GM23338 (cell line): ENCODE measurements at regions not wholly inside any gene's neighbourhood (a gene's known extent, or its start where the extent isn't known, plus 50 kb on each side); places are given as distances from the start of the nearest gene placed in this dataset.

ENCODE experiments used
- ATAC-seq: fragments of 200-7000 bp; cut with Tn5 transposase; 3 replicates; pipeline ENCODE4 v1.9.1; 2020
- DNase-seq: peaks from one replicate; pipeline ENCODE4 v3.0.0-alpha.2; 2015; ENCODE audit warnings: low spot score
- H2AFZ ChIP-seq: fragments of 200-600 bp; sonication (generic); 2 replicates; pipeline ENCODE4 v1.8.0; 2016; ENCODE audit warnings: antibody characterized with exemption, mild to moderate bottlenecking, moderate library complexity
- H3F3A ChIP-seq: fragments of 200-600 bp; sonication (generic); replicated peaks from 2 replicates; pipeline ENCODE4 v1.8.0; 2017; ENCODE audit warnings: antibody characterized with exemption, mixed run types, low read depth
- H3K27ac ChIP-seq: fragments of 200-600 bp; sonication (generic); 2 replicates; pipeline ENCODE4 v1.6.1; 2016; ENCODE audit warnings: low read depth
- H3K27me3 ChIP-seq: fragments of 200-600 bp; sonication (generic); 2 replicates; pipeline ENCODE4 v1.8.0; 2016; ENCODE audit warnings: mild to moderate bottlenecking, mixed run types, moderate library complexity; ENCODE audit not compliant: insufficient read depth
- H3K36me3 ChIP-seq: fragments of 200-600 bp; sonication (generic); 2 replicates; pipeline ENCODE4 v1.8.0; 2016; ENCODE audit warnings: mild to moderate bottlenecking; ENCODE audit not compliant: insufficient read depth
- H3K4me1 ChIP-seq: fragments of 200-600 bp; sonication (generic); 2 replicates; pipeline ENCODE4 v1.8.0; 2016; ENCODE audit warnings: mild to moderate bottlenecking, moderate library complexity; ENCODE audit not compliant: insufficient read depth
- H3K4me2 ChIP-seq: fragments of 200-600 bp; sonication (generic); 2 replicates; pipeline ENCODE4 v1.7.1; 2017; ENCODE audit warnings: mixed run types
- H3K4me3 ChIP-seq: fragments of 200-600 bp; sonication (generic); 2 replicates; pipeline ENCODE4 v1.6.1; 2016; ENCODE audit warnings: mixed run types
- H3K79me2 ChIP-seq: fragments of 200-600 bp; sonication (generic); replicated peaks from 2 replicates; pipeline ENCODE4 v1.8.0; 2017; ENCODE audit warnings: mild to moderate bottlenecking; ENCODE audit not compliant: insufficient read depth
- H3K9me2 ChIP-seq: fragments of 200-600 bp; sonication (generic); 2 replicates; pipeline ENCODE4 v1.8.0; 2017; ENCODE audit not compliant: insufficient read depth
- H4K20me1 ChIP-seq: fragments of 200-600 bp; sonication (generic); replicated peaks from 2 replicates; pipeline ENCODE4 v1.8.0; 2017; ENCODE audit warnings: mild to moderate bottlenecking; ENCODE audit not compliant: insufficient read depth
- H3K27ac Mint-ChIP-seq: 2 replicates; pipeline ENCODE4 v1.8.0; 2020; ENCODE audit warnings: inconsistent platforms, mild to moderate bottlenecking, moderate library complexity, mixed read lengths
- H3K27me3 Mint-ChIP-seq: 3 replicates; pipeline ENCODE4 v1.8.0; 2022; ENCODE audit warnings: low read depth, mild to moderate bottlenecking, moderate library complexity, mixed read lengths, inconsistent platforms; ENCODE audit not compliant: insufficient read depth, poor library complexity
- H3K36me3 Mint-ChIP-seq: 3 replicates; pipeline ENCODE4 v1.8.0; 2021; ENCODE audit warnings: low read depth, mild to moderate bottlenecking, inconsistent platforms, moderate library complexity, mixed read lengths
- H3K4me1 Mint-ChIP-seq: 3 replicates; pipeline ENCODE4 v1.8.0; 2020; ENCODE audit warnings: mild to moderate bottlenecking, inconsistent platforms, mixed read lengths
- H3K4me3 Mint-ChIP-seq: 3 replicates; pipeline ENCODE4 v1.8.0; 2021; ENCODE audit warnings: moderate library complexity, mild to moderate bottlenecking, inconsistent platforms, mixed read lengths
- H3K9me3 Mint-ChIP-seq: 3 replicates; pipeline ENCODE4 v1.8.0; 2020; ENCODE audit warnings: moderate library complexity, mild to moderate bottlenecking, inconsistent platforms, mixed read lengths
- CREB1 ChIP-seq: fragments of 250-450 bp; sonication (Bioruptor Pico); IDR thresholded peaks from 2 replicates; pipeline ENCODE4 v1.5.0; 2020; ENCODE audit warnings: low read depth, mild to moderate bottlenecking, moderate library complexity
- EZH2 ChIP-seq: fragments of 200-600 bp; sonication (generic); IDR thresholded peaks from one replicate; pipeline ENCODE4 v1.8.0; 2017; ENCODE audit warnings: antibody characterized with exemption, mild to moderate bottlenecking, low read depth; ENCODE audit not compliant: unreplicated experiment
- EZH2phosphoT487 ChIP-seq: fragments of 200-600 bp; sonication (generic); IDR thresholded peaks from one replicate; pipeline ENCODE4 v1.8.1; 2018; ENCODE audit warnings: antibody characterized with exemption; ENCODE audit not compliant: unreplicated experiment
- JUNB ChIP-seq: IDR thresholded peaks from one replicate; pipeline ENCODE4 v1.6.1; 2016; ENCODE audit warnings: antibody characterized with exemption; ENCODE audit not compliant: unreplicated experiment
- NANOG ChIP-seq: IDR thresholded peaks from 2 replicates; pipeline ENCODE4 v1.6.1; 2016; ENCODE audit warnings: antibody characterized with exemption, borderline replicate concordance
- POLR2AphosphoS5 ChIP-seq: IDR thresholded peaks from 2 replicates; pipeline ENCODE4 v1.6.1; 2016; ENCODE audit warnings: antibody characterized with exemption, low read depth
- STAT1 ChIP-seq: IDR thresholded peaks from one replicate; pipeline ENCODE4 v1.6.1; 2016; ENCODE audit warnings: antibody characterized with exemption; ENCODE audit not compliant: unreplicated experiment
- ZNF114 ChIP-seq: fragments of 250-450 bp; sonication (Bioruptor Pico); IDR thresholded peaks from 2 replicates; pipeline ENCODE4 v1.5.0; 2020; ENCODE audit warnings: mild to moderate bottlenecking, moderate library complexity
- ZNF331 ChIP-seq: fragments of 250-450 bp; sonication (Bioruptor Pico); IDR thresholded peaks from 2 replicates; pipeline ENCODE4 v1.5.0; 2020; ENCODE audit warnings: low read depth, mild to moderate bottlenecking, moderate library complexity
- TF ChIP-seq, protein P1 (sequence below): IDR thresholded peaks from one replicate; pipeline ENCODE4 v1.6.1; 2018; ENCODE audit warnings: antibody characterized with exemption; ENCODE audit not compliant: unreplicated experiment
- TF ChIP-seq, protein P2 (sequence below), 2 experiments: fragments of 200-600 bp in 1 of 2; sonication (generic) in 1 of 2; conservative IDR thresholded peaks; 2 replicates each; pipeline versions ENCODE4 v1.5.1 to v1.6.1; 2016 to 2017; ENCODE audit warnings: antibody characterized with exemption in 2 of 2, low read depth in 2 of 2, mild to moderate bottlenecking in 2 of 2, moderate library complexity in 1 of 2
- TF ChIP-seq, protein P3 (sequence below): IDR thresholded peaks from 2 replicates; pipeline ENCODE4 v1.6.1; 2016; ENCODE audit warnings: antibody characterized with exemption

DNA sequence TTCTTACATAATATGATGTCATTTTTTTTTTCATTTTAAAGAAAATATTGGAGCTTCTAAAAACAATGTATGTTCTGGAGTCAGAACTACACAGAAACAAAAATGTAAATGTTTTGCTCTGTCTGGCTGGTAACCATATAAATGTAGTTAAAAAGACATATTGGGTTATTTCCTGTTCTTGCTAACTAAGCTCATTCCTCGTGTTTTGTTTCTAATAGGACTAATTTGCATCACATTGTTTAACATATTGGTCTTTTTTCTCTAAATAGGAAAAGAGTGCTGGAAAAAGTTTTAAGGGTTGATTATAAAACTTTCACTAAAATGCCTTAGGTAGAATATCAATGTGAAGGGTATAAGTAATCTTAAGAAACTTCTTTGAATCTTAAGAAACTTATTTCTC is 221.3 kb downstream of the SLC6A15 start:
- DNase-seq (peak; percentile 35), ATAC-seq (no peak)
- H3K9me3 Mint-ChIP-seq: no peaks in the 10 kb centered on the region; the same call in 2 of the 3 replicates
- Histone ChIP-seq H3K4me1 (peaks cover 38% of the 10 kb centered on the region), H3K9me2 (no peaks in the 10 kb centered on the region), H3K4me3 (peak overlapping the region; percentile 7; the same call in 1 of the 2 replicates), H3K79me2 (peaks cover 32% of the 10 kb centered on the region), H3K4me2 (peak overlapping the region; percentile 81), H3K27ac (peak overlapping the region; percentile 94), H4K20me1 (no peaks in the 10 kb centered on the region), H3K27me3 (no peaks in the 10 kb centered on the region), H3F3A (no peaks in the 10 kb centered on the region), H3K36me3 (no peaks in the 10 kb centered on the region), H2AFZ (no peak overlapping the region)
- peaks cover 43% of the 10 kb centered on the region for H3K4me1 Mint-ChIP-seq
- peak overlapping the region; percentile 34; the same call in 1 of the 3 replicates for H3K4me3 Mint-ChIP-seq
- peaks cover 6% of the 10 kb centered on the region; the same call in 2 of the 3 replicates for H3K36me3 Mint-ChIP-seq
- H3K27ac Mint-ChIP-seq: peak overlapping the region; percentile 90
- H3K27me3 Mint-ChIP-seq: no peaks in the 10 kb centered on the region
- TF ChIP-seq EZH2 (no peak), NANOG (peak; percentile 86), JUNB (no peak)

DNA sequence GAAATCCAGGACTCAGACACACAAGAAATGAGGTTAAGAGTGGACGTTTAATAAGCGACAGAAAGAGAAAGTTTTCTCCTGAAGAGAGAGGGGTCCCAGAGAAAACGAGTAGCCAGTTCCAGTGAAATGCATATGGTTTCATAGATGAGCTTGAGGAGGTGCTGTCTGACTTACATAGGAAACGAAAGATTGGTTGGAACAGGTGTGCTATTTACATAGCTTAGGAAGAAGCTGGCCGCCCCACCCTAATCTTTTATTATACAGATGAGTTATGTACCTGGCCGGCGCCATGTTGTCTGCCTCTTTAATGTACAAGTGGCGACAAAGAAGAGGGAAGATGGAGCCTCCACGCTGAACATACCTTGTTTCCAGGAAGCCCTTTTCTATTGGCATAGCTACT is 223.0 kb downstream of the SLC6A15 start:
- H3K4me3 Mint-ChIP-seq: peak overlapping the region; percentile 79
- TF ChIP-seq CREB1 (CRISPR knock-in tag): no peak
- TF ChIP-seq JUNB: no peak
- peak; percentile 63; the same call in 1 of the 2 replicates for TF ChIP-seq NANOG
- TF ChIP-seq, protein P1, sequence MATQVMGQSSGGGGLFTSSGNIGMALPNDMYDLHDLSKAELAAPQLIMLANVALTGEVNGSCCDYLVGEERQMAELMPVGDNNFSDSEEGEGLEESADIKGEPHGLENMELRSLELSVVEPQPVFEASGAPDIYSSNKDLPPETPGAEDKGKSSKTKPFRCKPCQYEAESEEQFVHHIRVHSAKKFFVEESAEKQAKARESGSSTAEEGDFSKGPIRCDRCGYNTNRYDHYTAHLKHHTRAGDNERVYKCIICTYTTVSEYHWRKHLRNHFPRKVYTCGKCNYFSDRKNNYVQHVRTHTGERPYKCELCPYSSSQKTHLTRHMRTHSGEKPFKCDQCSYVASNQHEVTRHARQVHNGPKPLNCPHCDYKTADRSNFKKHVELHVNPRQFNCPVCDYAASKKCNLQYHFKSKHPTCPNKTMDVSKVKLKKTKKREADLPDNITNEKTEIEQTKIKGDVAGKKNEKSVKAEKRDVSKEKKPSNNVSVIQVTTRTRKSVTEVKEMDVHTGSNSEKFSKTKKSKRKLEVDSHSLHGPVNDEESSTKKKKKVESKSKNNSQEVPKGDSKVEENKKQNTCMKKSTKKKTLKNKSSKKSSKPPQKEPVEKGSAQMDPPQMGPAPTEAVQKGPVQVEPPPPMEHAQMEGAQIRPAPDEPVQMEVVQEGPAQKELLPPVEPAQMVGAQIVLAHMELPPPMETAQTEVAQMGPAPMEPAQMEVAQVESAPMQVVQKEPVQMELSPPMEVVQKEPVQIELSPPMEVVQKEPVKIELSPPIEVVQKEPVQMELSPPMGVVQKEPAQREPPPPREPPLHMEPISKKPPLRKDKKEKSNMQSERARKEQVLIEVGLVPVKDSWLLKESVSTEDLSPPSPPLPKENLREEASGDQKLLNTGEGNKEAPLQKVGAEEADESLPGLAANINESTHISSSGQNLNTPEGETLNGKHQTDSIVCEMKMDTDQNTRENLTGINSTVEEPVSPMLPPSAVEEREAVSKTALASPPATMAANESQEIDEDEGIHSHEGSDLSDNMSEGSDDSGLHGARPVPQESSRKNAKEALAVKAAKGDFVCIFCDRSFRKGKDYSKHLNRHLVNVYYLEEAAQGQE: no peak
- no peak for TF ChIP-seq ZNF331 (CRISPR knock-in tag)
- TF ChIP-seq, protein P2, sequence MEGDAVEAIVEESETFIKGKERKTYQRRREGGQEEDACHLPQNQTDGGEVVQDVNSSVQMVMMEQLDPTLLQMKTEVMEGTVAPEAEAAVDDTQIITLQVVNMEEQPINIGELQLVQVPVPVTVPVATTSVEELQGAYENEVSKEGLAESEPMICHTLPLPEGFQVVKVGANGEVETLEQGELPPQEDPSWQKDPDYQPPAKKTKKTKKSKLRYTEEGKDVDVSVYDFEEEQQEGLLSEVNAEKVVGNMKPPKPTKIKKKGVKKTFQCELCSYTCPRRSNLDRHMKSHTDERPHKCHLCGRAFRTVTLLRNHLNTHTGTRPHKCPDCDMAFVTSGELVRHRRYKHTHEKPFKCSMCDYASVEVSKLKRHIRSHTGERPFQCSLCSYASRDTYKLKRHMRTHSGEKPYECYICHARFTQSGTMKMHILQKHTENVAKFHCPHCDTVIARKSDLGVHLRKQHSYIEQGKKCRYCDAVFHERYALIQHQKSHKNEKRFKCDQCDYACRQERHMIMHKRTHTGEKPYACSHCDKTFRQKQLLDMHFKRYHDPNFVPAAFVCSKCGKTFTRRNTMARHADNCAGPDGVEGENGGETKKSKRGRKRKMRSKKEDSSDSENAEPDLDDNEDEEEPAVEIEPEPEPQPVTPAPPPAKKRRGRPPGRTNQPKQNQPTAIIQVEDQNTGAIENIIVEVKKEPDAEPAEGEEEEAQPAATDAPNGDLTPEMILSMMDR (conservative IDR thresholded peaks at IDR 0.05; ENCODE audit: low read depth in 2 of 2): peak in 1 of 2 experiments; percentile 29; a peak in 2 of 4 replicates
- TF ChIP-seq ZNF114 (CRISPR knock-in tag): no peak
- TF ChIP-seq, protein P3, sequence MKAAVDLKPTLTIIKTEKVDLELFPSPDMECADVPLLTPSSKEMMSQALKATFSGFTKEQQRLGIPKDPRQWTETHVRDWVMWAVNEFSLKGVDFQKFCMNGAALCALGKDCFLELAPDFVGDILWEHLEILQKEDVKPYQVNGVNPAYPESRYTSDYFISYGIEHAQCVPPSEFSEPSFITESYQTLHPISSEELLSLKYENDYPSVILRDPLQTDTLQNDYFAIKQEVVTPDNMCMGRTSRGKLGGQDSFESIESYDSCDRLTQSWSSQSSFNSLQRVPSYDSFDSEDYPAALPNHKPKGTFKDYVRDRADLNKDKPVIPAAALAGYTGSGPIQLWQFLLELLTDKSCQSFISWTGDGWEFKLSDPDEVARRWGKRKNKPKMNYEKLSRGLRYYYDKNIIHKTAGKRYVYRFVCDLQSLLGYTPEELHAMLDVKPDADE: peak; percentile 52; the same call in 1 of the 2 replicates
- TF ChIP-seq EZH2: no peak
- no peak for TF ChIP-seq STAT1
- TF ChIP-seq POLR2AphosphoS5: peak; percentile 93
- TF ChIP-seq EZH2phosphoT487: no peak

More for the DNA sequence above, 223.0 kb downstream of the SLC6A15 start:
- ATAC-seq: peak; percentile 85
- H3K27ac Mint-ChIP-seq: peak overlapping the region; percentile 82
- no peaks in the 10 kb centered on the region for H3K27me3 ChIP-seq
- no peaks in the 10 kb centered on the region for H3F3A ChIP-seq
- peak; percentile 88 for DNase-seq
- peaks cover 6% of the 10 kb centered on the region; the same call in 2 of the 3 replicates for H3K36me3 Mint-ChIP-seq
- no peaks in the 10 kb centered on the region for H3K27me3 Mint-ChIP-seq
- H3K9me3 Mint-ChIP-seq: no peaks in the 10 kb centered on the region; the same call in 2 of the 3 replicates
- H3K4me3 ChIP-seq: peak overlapping the region; percentile 57
- H3K79me2 ChIP-seq: peaks cover 48% of the 10 kb centered on the region
- H3K4me1 ChIP-seq: peaks cover 35% of the 10 kb centered on the region
- H3K4me2 ChIP-seq: peak overlapping the region; percentile 81
- H3K4me1 Mint-ChIP-seq: peaks cover 39% of the 10 kb centered on the region
- H2AFZ ChIP-seq: no peak overlapping the region
- H3K27ac ChIP-seq: peak overlapping the region; percentile 94
- H3K36me3 ChIP-seq: no peaks in the 10 kb centered on the region
- H3K9me2 ChIP-seq: no peaks in the 10 kb centered on the region
- H4K20me1 ChIP-seq: no peaks in the 10 kb centered on the region
